ENCODE measurements at regions not wholly inside any gene's neighbourhood (a gene's known extent, or its start where the extent isn't known, plus 50 kb on each side); places are given as distances from the start of the nearest gene placed in this dataset.
"Not testable (repeated sequence)": the region's sequence is repeated elsewhere in the genome, so short reads cannot be mapped to it uniquely, and the experiment has no call there.

DNA sequence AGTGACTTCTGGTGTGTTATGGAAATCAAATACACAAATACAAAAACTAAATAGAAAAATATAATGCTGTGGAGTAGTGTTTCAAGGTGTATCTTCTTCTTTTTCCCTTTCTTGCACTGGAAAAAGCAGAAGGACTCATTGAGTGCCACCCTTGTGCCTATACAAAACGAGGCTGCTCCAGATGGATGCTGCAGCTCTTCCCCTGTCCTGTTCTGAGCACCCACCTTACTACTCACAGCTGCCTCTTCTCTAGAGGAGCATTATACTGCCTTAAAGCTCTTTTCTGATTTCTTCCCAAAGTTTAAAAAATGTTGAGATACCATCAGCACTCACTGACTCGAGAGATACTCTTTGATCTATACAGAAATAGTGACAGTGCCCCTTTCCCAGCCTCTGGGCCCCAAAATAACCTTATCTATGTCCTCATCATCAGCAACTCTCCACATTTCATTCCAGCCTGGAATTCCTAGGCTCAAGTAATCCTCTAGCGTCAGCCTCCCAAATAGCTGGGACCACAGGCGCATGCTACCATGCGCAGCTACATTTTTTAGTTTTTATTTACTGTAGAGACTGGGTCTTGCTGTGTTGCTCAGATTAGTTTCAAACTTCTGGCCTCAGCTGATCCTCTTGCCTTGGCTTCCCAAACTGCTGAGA, 1356.1 kb upstream of the NRXN1 start:
- DNase-seq (ENCODE audit: low read depth) = no peak

- DNase-seq (ENCODE audit: low read depth) = no peak
These were observed 1354.6 kb upstream of the NRXN1 start for GRCh38 chr2:52386433-52387030.

- DNase-seq (ENCODE audit: low read depth) = no peak
These were observed 1351.6 kb upstream of the NRXN1 start for GRCh38 chr2:52383541-52383940.

- DNase-seq (ENCODE audit: low read depth) = no peak
These were observed 1337.2 kb upstream of the NRXN1 start for GRCh38 chr2:52369178-52369577.

- DNase-seq (ENCODE audit: low read depth) = no peak
These were observed 1336.2 kb upstream of the NRXN1 start for GRCh38 chr2:52368141-52368540.

- no peak for DNase-seq (ENCODE audit: low read depth)
These were observed 1334.0 kb upstream of the NRXN1 start for GRCh38 chr2:52365946-52366345.

DNA sequence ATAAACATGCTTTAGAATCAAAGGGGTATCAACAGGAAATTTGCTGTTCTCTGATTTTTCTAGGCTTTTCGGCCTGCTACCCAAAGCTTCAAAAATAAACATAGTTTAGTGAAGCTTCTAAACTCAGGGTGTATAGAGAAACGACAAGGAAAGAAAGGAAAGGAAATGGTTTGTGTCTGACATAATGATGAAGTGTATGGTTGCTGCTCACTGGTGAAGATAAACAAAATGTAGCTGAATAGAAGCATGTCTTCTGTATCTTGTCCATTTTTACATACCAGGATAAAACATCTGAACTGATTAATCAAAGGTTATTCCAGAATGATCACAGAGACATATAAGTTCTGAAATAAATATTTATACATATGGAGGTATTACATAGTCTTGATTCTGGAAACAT, 1324.6 kb upstream of the NRXN1 start:
- no peak for DNase-seq (ENCODE audit: low read depth)

- no peak for DNase-seq (ENCODE audit: low read depth)
These were observed 1315.4 kb upstream of the NRXN1 start for GRCh38 chr2:52347292-52347691.

DNA sequence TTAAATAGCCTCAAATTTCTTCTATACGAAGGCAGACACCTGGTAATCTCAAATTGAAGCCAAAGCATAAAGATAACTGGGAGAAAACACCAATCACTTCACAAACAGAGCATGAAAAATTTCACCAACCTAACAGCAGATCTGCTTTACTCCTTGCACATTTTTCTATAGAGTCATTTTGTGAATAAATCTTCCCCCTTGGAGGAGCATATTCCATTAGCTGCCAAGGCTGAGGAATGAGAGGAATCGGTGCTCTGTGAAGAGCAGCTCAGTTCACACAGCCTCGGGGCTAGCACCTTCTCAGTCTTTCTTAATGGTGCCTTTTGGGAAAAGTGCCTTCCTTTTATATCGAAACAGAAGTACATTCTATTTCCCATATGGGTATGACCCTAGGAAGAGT, 1313.7 kb upstream of the NRXN1 start:
- no peak for DNase-seq (ENCODE audit: low read depth)

DNA sequence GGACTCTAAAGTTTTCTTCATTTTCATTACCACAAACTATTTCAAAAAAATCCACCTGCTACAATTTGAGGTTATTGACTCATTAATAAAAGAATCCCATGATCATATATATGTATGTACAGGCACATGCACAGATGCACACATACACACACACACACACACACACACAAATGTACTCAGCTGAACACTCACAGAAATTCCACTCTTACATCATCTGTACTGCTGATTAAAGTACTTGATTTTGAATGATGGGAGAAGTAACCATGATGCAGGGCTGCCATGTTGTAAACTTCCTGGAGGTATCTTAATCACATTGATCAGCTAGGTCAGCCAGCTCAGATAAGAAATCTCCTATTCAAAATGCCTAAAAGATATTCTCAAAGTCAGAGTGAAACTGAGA, 1313.2 kb upstream of the NRXN1 start:
- no peak for DNase-seq (ENCODE audit: low read depth)

DNA sequence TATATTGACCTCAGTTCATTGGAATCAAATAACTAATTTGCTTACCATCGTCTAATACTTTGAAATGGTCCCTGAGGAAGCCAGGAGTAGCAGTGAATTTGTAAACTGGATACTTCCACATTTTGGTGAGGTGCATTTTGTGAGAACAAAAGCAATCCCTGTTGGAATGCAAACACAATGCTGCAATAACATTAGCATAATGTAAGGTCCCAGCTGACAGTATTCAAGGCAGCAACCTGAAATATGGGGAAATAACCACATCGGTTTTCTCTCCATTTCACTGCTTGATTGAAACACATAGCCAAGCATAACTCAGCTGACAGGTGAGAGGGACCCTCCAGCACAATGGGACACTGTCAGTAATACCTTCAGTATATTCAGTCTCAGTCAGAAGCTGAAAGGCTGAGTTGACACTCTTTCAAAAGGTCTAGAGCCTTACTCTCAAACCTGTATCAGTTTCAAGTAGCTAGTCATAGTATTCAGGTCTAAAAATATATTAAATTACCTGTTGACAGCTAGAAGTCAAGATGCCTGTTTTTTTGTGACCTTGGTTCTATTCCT, 1311.9 kb upstream of the NRXN1 start:
- DNase-seq (ENCODE audit: low read depth) = no peak

DNA sequence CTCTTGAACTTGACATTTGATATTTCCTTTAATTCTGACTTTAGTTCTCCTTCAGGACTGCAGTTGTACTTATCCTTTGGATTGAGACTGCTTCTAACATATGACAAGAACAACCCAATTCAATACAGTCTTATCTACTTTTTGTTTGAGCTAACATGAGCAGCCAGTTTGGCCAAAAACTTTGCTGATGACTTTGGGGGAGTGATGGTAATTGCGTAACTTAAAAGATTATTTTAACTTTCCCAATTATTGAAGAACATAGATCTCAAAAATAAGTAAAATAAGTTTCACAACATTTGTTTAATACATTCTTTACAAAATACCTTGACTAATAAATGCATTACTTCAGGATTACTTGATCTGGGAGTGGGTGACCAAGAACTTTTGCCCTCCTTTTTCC, 1311.1 kb upstream of the NRXN1 start:
- DNase-seq (ENCODE audit: low read depth) = no peak

DNA sequence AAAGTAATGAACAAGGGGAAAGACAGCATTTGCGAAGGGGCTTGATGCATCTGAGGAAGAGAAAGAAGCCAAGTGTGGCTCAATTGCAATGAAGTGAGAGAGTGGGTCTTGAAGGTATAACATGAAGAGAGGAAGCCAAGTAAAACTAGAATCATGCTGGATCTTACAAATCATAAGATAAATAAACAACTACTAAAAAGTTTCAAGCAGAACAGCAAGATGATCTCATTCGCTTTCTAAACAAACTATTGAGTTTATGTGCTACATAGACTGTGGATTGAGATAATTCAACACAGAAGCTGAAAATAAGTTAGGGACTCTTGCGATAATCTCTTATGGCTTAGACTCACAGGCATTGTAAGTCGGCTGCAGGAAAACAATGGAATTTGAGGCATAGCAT, 1310.5 kb upstream of the NRXN1 start:
- no peak for DNase-seq (ENCODE audit: low read depth)

GRCh38 chr2:52341732-52342131, 1309.8 kb upstream of the NRXN1 start:
- DNase-seq (ENCODE audit: low read depth) = no peak

DNA sequence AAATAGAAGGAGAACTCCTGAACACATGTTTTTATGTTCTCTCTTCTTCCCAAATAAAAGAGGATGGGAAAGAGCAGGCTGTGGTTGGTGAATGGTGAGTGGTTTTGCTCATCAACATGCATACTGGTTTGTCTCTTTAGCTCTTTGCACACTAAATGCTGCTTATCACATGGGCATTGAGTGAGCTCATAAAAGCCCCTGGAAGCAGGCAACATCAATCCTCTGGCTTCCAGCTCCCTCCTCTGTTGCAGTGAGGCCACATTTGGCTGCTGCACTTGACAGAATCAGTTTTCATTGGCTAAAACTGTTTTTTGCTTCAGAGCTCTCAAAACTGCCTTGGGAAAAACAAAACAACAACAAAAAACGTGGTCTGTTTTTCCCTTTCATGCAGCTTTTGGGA, 1308.2 kb upstream of the NRXN1 start:
- DNase-seq (ENCODE audit: low read depth) = no peak

GRCh38 chr2:52337786-52338185, 1305.9 kb upstream of the NRXN1 start:
- not testable (repeated sequence) for DNase-seq (ENCODE audit: low read depth)

- peak; percentile 21 for DNase-seq (ENCODE audit: low read depth)
These were observed 1305.0 kb upstream of the NRXN1 start for GRCh38 chr2:52336951-52337350.

- DNase-seq (ENCODE audit: low read depth) = no peak
These were observed 1303.8 kb upstream of the NRXN1 start for GRCh38 chr2:52335727-52336126.

GRCh38 chr2:52334185-52334584, 1302.3 kb upstream of the NRXN1 start:
- DNase-seq (ENCODE audit: low read depth) = no peak

- no peak for DNase-seq (ENCODE audit: low read depth)
These were observed 1295.7 kb upstream of the NRXN1 start for GRCh38 chr2:52327641-52328040.

DNA sequence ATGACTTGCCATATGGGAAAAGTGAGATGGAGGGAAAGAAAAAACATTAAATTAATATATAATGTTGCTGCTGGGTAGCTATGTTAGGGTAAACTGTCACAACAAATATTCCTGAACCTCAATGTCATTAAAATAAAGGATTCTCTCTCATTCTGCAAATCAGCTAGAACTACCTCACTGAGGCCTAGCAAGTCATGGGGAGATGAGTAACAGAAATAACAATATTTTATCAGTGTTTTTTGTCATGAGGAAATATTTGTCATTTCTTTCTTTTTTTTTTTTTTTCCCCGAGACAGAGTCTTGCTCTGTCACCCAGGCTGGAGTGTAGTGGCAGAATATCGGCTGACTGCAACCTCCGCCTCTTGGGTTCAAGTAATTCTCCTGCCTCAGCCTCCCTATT, 1282.3 kb upstream of the NRXN1 start:
- no peak for DNase-seq (ENCODE audit: low read depth)

GRCh38 chr2:52312486-52312885, 1280.6 kb upstream of the NRXN1 start:
- DNase-seq (ENCODE audit: low read depth) = no peak

DNA sequence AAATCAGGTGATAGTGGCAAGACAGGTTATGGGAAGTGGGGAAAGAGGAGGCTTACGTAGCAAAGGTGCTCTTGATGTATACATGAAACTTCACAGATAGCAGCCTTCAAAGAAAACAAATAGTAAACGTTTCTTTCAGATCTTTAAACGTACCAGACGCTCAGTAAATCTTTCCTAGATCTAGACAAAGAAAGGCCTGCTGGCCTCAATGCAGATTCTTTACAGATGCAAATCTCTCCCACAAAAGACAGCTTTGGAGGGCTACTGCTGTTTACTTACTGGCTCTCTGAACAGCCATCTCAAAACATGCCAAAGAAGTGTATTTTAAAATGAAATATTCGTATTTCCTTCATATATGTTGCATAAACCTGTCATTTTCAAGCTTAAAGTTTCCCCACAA, 1279.9 kb upstream of the NRXN1 start:
- no peak for DNase-seq (ENCODE audit: low read depth)

GRCh38 chr2:52308156-52308555, 1276.2 kb upstream of the NRXN1 start:
- no peak for DNase-seq (ENCODE audit: low read depth)

Data from stromal cell of bone marrow (primary cell).